ENCODE measurements at regions not wholly inside any gene's neighbourhood (a gene's known extent, or its start where the extent isn't known, plus 50 kb on each side); places are given as distances from the start of the nearest gene placed in this dataset.

DNA sequence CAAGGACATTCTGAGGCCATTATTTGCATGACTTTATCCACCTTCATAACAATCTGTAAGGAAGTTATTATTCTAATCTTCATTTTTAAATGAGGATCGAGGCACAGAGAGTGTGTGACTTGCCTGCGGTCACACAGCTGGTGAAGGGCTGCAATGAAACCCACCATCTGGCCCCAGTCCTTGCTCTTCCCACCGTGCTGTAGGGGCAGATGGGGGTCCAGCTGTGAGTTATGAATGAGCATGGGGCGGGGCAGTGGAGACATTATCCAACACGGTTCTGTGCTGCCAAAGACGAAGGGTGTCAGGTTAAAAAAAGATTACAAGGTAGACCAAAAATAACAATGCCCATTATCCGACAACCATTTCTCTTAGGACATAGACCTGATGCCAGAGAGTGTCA lies 417.5 kb upstream of the MGMT start:
- TF ChIP-seq ZNF121 (CRISPR knock-in tag; conservative IDR thresholded peaks at IDR 0.05), result no peak
- TF ChIP-seq, protein P1, sequence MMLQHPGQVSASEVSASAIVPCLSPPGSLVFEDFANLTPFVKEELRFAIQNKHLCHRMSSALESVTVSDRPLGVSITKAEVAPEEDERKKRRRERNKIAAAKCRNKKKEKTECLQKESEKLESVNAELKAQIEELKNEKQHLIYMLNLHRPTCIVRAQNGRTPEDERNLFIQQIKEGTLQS (IDR thresholded peaks at IDR 0.05), result no peak
- TF ChIP-seq, protein P1 (CRISPR knock-in tag; conservative IDR thresholded peaks at IDR 0.05), result no peak
- TF ChIP-seq, protein P2, sequence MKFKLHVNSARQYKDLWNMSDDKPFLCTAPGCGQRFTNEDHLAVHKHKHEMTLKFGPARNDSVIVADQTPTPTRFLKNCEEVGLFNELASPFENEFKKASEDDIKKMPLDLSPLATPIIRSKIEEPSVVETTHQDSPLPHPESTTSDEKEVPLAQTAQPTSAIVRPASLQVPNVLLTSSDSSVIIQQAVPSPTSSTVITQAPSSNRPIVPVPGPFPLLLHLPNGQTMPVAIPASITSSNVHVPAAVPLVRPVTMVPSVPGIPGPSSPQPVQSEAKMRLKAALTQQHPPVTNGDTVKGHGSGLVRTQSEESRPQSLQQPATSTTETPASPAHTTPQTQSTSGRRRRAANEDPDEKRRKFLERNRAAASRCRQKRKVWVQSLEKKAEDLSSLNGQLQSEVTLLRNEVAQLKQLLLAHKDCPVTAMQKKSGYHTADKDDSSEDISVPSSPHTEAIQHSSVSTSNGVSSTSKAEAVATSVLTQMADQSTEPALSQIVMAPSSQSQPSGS (CRISPR knock-in tag; IDR thresholded peaks at IDR 0.05), result no peak
- no peak for TF ChIP-seq GABPB1 (CRISPR knock-in tag; IDR thresholded peaks at IDR 0.05)
- TF ChIP-seq PRPF4 (IDR thresholded peaks at IDR 0.05; ENCODE audit: insufficient read depth, low read depth, low read length, poor library complexity, severe bottlenecking), result no peak
- no peak for TF ChIP-seq KAT8 (IDR thresholded peaks at IDR 0.05; ENCODE audit: low read depth)
- TF ChIP-seq, protein P3, sequence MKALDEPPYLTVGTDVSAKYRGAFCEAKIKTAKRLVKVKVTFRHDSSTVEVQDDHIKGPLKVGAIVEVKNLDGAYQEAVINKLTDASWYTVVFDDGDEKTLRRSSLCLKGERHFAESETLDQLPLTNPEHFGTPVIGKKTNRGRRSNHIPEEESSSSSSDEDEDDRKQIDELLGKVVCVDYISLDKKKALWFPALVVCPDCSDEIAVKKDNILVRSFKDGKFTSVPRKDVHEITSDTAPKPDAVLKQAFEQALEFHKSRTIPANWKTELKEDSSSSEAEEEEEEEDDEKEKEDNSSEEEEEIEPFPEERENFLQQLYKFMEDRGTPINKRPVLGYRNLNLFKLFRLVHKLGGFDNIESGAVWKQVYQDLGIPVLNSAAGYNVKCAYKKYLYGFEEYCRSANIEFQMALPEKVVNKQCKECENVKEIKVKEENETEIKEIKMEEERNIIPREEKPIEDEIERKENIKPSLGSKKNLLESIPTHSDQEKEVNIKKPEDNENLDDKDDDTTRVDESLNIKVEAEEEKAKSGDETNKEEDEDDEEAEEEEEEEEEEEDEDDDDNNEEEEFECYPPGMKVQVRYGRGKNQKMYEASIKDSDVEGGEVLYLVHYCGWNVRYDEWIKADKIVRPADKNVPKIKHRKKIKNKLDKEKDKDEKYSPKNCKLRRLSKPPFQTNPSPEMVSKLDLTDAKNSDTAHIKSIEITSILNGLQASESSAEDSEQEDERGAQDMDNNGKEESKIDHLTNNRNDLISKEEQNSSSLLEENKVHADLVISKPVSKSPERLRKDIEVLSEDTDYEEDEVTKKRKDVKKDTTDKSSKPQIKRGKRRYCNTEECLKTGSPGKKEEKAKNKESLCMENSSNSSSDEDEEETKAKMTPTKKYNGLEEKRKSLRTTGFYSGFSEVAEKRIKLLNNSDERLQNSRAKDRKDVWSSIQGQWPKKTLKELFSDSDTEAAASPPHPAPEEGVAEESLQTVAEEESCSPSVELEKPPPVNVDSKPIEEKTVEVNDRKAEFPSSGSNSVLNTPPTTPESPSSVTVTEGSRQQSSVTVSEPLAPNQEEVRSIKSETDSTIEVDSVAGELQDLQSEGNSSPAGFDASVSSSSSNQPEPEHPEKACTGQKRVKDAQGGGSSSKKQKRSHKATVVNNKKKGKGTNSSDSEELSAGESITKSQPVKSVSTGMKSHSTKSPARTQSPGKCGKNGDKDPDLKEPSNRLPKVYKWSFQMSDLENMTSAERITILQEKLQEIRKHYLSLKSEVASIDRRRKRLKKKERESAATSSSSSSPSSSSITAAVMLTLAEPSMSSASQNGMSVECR (CRISPR knock-in tag; IDR thresholded peaks at IDR 0.05), result no peak
- TF ChIP-seq KDM1A (IDR thresholded peaks at IDR 0.05), result no peak
- no peak for TF ChIP-seq ESRRA (IDR thresholded peaks at IDR 0.05; ENCODE audit: borderline replicate concordance, low read depth)
- no peak for TF ChIP-seq HDAC6 (IDR thresholded peaks at IDR 0.05; ENCODE audit: low read depth, low read length)
- TF ChIP-seq GTF2F1 (IDR thresholded peaks at IDR 0.05; ENCODE audit: low read depth, low read length), result no peak
- no peak for TF ChIP-seq CREM (IDR thresholded peaks at IDR 0.05; ENCODE audit: low read depth)

Measured in K562 (cell line).